Sciatic nerve (tissue), 2 donors: ENCODE measurements at regions not wholly inside any gene's neighbourhood (a gene's known extent, or its start where the extent isn't known, plus 50 kb on each side); places are given as distances from the start of the nearest gene placed in this dataset.
A peak's percentile ranks its signal among the peaks of the same experiment; 100 is the strongest.

ENCODE experiments used
- ATAC-seq: fragments of 200-7000 bp; cut with Tn5 transposase; one replicate; pipeline ENCODE4 v1.9.1; 2020; ENCODE audit warnings: mild to moderate bottlenecking, moderate library complexity
- DNase-seq: peaks from one replicate; pipeline ENCODE4 v3.0.0-alpha.2; 2020; ENCODE audit warnings: low spot score
- intact Hi-C: fragments of 100-400 bp; cut with DNase I; formaldehyde crosslinking; loops from one replicate; pipeline ENCODE4 v1.14.2; 2022
- donor health status: DM: no; HTN: no; CAD: no.
- donor health status: DM: no; HTN: no; CAD: no.

- ATAC-seq (no peak), DNase-seq (no peak)
- intact Hi-C loops, result no loop called here
Measured at GRCh38 chr22:27538666-27539065, 262.9 kb downstream of the MN1 start.

DNA sequence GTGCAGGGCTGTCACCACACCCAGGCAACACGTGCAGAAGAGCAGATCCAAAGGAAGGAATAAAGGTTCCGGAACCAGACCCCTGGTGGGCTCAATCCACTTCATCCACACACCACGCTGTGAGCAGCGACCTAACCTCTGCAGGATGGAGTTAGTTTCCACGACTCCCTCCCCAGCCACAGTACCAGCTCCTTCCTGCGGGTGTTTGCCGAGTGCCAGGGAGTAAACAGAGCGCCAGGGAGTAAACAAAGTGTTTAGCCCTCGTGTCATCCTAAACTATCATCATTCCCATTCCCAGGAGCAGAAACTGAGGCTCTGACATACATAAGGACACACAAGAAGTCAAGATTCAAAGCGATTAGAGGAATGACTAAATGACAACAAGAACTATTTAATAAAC lies 261.3 kb downstream of the MN1 start:
- no peak for ATAC-seq
- intact Hi-C loops, result no loop called here
- DNase-seq, result no peak

DNA sequence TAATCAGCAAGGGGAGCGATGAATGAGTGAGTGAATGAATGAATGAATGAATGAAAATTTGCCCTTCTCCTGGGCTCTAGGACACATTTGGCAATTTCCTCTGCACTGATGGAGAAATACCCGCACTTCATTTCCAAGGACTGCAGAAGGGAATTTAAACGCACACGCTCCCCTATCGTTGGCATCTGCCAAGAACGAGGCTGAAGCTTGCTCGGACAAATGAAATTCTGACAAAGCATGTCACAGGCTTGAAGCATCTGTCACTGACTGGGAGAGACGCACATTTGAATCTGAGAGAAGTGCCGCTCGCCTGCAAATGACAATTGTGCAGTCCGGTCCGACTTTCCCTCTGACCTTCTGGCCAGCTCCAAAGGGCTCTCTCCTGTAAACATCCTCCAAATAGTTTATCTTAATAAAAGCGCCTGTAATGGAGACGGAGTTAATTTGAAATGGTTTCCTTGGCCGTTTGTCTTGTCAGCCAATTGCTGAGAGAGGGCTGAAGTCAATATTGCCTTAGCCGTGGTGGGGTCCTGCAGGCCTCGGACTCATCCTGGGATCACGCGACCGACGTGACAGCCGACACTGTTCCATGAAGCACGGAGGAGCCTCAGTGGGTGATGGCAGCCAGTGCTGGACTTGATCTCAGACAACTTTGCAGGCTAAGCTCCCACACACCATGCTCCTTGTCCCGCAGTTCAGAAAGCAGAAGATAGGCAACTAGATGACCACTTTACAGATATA lies 260.7 kb downstream of the MN1 start:
- ATAC-seq (no peak), DNase-seq (no peak)
- intact Hi-C loops, result no loop called here

GRCh38 chr22:27541836-27542235 lies 259.7 kb downstream of the MN1 start:
- intact Hi-C loops, result no loop called here
- ATAC-seq, result no peak

GRCh38 chr22:27542602-27543001 lies 259.0 kb downstream of the MN1 start:
- ATAC-seq (no peak), DNase-seq (no peak)
- intact Hi-C loops, result no loop called here

More at GRCh38 chr22:27541836-27542235, 259.7 kb downstream of the MN1 start:
- DNase-seq, result no peak

GRCh38 chr22:27543460-27543859 lies 258.1 kb downstream of the MN1 start:
- ATAC-seq, result no peak
- intact Hi-C loops, result no loop called here

DNA sequence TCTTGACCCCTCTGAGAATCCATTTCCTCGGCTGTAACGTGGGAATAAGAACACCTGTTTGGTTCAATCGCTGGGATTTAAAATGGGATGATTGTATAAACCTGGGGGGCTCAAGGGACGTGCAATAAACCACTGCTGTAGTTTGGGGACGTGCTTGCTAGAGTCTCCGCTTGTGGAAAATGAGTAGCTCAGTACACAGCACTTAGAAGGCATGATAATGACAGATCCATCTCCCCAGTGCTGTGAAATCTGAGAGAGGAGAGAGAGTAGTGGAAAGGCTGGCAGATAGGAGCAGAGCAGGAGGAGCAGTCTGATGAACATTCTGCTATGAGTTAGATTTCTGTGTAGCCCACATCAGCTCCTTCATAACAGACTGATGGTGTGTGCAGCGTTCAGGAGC lies 256.5 kb downstream of the MN1 start:
- ATAC-seq, result no peak
- no peak for DNase-seq
- intact Hi-C loops, result no loop called here

More at GRCh38 chr22:27543460-27543859, 258.1 kb downstream of the MN1 start:
- DNase-seq, result no peak

GRCh38 chr22:27546157-27546935 lies 255.2 kb downstream of the MN1 start:
- DNase-seq (no peak), ATAC-seq (no peak)
- intact Hi-C loops, result no loop called here

GRCh38 chr22:27551402-27551801 lies 250.2 kb downstream of the MN1 start:
- ATAC-seq (no peak), DNase-seq (no peak)
- intact Hi-C loops, result no loop called here

DNA sequence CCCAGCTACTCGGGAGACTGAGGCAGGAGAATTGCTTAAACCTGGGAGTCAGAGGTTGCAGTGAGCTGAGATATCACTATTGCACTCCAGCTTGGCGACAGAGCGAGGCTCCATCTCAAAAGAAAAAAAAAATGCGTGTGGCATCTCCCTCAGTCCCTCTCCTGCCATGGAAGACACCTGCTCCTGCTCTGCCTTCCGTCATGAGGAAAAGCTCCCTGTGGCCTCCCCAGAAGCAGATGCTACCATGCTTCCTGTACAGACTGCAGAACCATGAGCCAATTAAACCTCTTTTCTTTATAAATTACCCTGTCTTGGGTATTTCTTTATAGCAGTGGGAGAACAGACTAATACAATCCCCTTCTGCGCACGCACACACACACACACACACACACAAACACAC lies 249.4 kb downstream of the MN1 start:
- no peak for ATAC-seq
- intact Hi-C loops, result no loop called here
- no peak for DNase-seq

DNA sequence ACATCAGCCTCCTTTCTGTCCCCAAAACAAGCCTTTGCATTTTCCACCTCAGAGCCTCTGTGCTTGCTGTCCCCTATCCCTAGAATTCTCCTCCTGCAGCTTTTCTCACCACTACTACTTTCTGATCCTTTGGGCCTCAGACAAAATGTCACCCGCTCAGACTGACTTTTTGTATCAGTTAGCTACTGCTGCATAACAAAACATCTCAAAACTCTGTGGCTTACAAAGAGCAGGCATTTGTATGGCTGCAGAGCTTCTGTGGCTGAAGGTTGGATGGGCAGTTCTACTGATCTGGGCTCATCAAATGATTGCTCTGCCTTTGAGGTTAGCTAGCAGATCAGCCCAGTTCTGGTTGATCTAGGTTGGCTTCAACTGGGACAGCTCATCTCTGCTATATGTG lies 248.7 kb downstream of the MN1 start:
- no peak for ATAC-seq
- intact Hi-C loops, result no loop called here
- no peak for DNase-seq

GRCh38 chr22:27554106-27554811 lies 247.3 kb downstream of the MN1 start:
- DNase-seq (no peak), ATAC-seq (peak; percentile 53)
- intact Hi-C loops, result no loop called here

DNA sequence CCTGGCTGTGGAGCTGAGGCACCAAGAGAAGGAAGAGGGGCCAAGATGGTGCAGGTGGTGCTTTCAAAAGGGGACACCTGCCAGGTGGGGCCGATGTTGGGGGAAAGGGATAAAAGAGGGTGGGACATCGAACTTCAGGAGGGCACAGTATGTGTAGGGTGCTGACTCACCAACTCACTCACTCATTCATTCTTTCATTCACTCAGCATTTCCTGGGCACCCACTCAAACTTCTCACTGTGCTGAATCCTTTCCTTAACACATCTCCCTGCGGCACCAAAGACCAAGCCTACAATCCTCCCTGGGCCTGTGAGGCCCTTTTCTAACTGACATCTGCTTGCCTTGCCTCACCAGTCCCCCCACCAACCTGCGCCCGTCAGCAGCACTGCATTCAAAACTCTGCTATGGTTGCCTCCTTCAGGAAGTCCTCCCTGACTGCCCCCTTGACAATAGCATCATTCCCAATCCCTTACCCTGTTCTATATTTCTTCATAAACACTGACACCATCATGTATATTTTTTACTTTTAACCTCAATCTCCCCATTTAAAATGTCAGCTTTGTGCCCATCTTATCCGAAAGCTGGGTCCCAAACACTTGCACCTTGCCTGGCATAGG lies 246.6 kb downstream of the MN1 start:
- ATAC-seq (no peak), DNase-seq (no peak)
- intact Hi-C loops, result no loop called here

- no peak for ATAC-seq
- DNase-seq, result no peak
- intact Hi-C loops, result no loop called here
Measured at GRCh38 chr22:27556371-27556770, 245.2 kb downstream of the MN1 start.

DNA sequence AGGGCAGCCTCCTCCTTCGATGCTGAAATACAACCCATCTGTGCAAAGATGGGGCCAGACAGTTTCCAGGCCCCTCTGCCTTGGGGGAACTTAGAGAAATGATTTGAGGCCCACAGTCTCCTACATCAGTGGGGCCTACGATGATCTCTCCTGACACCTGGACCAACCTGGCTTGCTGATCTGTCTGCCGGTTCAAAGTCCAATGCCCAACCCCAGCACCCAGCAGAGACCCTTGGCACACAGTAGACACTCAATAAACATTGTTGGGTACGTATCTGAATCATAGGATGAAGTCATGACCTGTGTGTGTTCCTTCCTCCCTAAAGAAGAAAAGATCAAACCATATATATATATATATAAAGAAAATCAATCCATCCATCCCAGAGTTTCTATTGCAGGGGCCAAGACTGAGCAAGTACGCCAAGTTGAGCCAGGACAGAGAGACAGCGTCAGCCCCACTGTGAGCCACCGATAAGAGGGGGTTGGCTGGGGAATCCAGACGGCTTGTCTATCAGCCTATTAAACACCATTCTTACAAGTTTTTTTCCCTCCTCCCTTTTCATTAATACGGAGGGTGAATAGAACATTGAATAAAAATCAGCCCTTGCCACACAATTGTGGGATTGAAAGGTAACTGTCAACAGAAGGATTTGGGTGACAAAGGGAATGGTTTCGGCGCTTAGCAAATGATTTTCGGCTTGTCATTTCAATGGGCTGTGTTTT lies 244.1 kb downstream of the MN1 start:
- intact Hi-C loops, result no loop called here
- DNase-seq, result no peak
- ATAC-seq, result no peak

DNA sequence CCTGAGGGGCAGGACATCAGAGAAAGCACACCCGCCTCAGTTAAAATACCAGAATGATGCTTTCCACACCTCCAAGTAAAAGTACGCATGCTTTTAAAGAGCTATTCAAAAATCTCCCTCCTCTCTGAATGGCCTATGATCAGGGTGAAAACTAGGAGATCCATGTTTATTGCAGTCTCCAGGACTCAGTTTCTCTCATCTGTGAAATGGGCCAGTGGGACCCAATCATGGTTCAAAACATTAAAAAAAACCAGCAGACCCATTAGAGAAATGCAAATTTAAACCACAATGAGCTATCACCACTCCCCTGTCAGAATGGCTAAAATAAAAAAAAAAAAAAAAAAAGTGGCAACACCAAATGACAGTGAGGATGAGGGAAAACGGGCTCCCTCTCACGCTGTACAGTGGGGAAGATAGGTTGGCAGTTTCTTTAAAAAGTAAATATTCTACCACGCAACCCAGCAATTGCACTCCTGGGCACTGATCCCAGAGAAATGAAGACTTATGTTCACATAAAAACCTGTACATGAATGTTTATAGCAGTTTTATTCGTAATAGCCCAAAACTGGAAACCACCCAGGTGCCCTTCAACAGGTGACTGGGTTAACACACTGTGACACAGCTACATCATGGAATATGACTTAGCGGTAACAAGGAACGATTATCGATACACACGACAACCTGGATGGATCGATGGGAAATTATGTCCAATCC lies 242.7 kb downstream of the MN1 start:
- DNase-seq (no peak), ATAC-seq (no peak)
- intact Hi-C loops, result no loop called here

DNA sequence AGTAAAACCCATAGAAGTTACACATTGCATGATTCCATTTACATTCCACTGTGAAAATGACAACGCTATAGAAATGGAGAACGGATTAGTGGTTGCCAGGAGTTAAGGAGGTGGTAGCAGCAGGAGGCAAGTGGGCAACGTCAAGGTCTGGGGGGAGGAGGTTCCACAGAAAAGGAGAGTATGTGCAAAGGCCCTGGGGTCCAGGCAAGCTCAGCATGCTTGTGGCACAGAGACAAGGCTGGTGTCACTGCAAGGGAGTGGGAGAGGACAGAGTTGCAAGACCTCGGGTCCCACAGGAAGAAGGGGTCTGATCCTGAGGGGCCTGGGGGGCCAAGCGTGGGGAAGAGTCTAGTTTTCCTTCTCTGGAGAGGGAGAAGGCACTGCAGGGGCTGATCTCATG lies 240.8 kb downstream of the MN1 start:
- DNase-seq (no peak), ATAC-seq (no peak)
- intact Hi-C loops, result no loop called here

GRCh38 chr22:27561286-27561904 lies 240.2 kb downstream of the MN1 start:
- intact Hi-C loops, result no loop called here
- DNase-seq (no peak), ATAC-seq (no peak)
